ENCODE measurements at regions not wholly inside any gene's neighbourhood (a gene's known extent, or its start where the extent isn't known, plus 50 kb on each side); places are given as distances from the start of the nearest gene placed in this dataset.
A peak's percentile ranks its signal among the peaks of the same experiment; 100 is the strongest.

DNA sequence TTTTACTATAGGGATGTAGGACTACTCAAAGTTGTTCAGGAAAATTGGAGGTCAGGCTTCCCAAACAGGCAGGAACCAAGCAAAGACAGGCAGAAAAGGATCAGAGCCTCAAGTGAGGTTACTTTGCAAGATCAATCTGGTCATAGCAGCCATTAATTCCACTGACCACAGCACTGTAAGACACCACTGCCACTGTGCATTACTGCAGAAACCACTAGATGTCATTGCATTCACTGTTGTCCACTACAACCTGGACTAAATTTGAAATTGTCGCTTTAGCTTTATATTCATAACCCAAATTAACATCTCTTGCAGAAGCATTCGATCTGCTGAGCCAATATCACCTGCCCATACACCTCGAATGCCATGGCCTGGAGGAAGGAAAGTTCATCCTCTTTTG lies 126.9 kb upstream of the UFL1 start:
- H3K9ac ChIP-seq (ENCODE audit: low read depth in 1 of 2, low read length in 2 of 2): no peak overlapping the region
- WGBS: 51% methylated on average over 3 of the region's 3 CpGs
- H3K27me3 ChIP-seq (ENCODE audit: control insufficient read depth in 4 of 4, insufficient read depth in 4 of 4, low read length in 3 of 4): no peaks in the 10 kb centered on the region
- no peak overlapping the region for H3K27ac ChIP-seq (ENCODE audit: low read depth in 1 of 2, low read length in 2 of 2)
- no peaks in the 10 kb centered on the region for H3K36me3 ChIP-seq (ENCODE audit: control insufficient read depth in 4 of 4, insufficient read depth in 3 of 4, low read depth in 1 of 4, low read length in 3 of 4)
- H3K9me3 ChIP-seq (ENCODE audit: control insufficient read depth in 4 of 4, low read length in 3 of 4): peaks cover 0 to 2% (median 0%) of the 10 kb centered on the region in 4 donors
- no peak for DNase-seq (ENCODE audit: low spot score)
- no peak overlapping the region for H3K4me3 ChIP-seq (ENCODE audit: low read depth in 1 of 3, low read length in 3 of 3)
- TF ChIP-seq RAD21 (IDR thresholded peaks at IDR 0.05) (peak; percentile 27 to 48), NR2F2 (IDR thresholded peaks at IDR 0.05) (no peak)
- no peaks in the 10 kb centered on the region for H3K4me1 ChIP-seq (ENCODE audit: control insufficient read depth in 4 of 4, insufficient read depth in 4 of 4, low read length in 3 of 4)

DNA sequence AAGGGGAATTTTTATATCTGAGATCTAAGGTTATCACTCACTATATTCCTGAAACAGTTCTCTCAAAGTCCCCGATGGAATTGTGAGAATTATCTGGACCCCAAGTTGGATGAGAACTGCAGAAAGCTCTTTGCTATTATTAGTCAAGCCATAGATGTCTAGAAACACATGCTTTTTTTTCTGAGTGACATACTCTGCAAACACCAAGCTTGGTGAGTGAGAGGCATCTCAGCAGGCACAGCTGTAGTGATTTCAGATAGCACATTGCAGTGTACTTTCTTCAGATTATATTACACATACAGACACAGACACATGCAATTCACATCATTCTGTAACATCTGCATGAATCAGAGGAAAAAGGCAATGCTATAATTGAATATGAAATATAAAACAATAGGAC lies 111.1 kb upstream of the UFL1 start:
- no peaks in the 10 kb centered on the region for H3K27me3 ChIP-seq (ENCODE audit: control insufficient read depth in 4 of 4, insufficient read depth in 4 of 4, low read length in 3 of 4)
- no peaks in the 10 kb centered on the region for H3K36me3 ChIP-seq (ENCODE audit: control insufficient read depth in 4 of 4, insufficient read depth in 3 of 4, low read depth in 1 of 4, low read length in 3 of 4)
- H3K27ac ChIP-seq (ENCODE audit: low read depth in 1 of 2, low read length in 2 of 2): no peak overlapping the region
- H3K9me3 ChIP-seq (ENCODE audit: control insufficient read depth in 4 of 4, low read length in 3 of 4): no peaks in the 10 kb centered on the region
- no peak for DNase-seq (ENCODE audit: low spot score)
- TF ChIP-seq GABPA (IDR thresholded peaks at IDR 0.05 in 1 of 2, conservative IDR thresholded peaks at IDR 0.05 in 1 of 2): no peak
- TF ChIP-seq, protein P1, sequence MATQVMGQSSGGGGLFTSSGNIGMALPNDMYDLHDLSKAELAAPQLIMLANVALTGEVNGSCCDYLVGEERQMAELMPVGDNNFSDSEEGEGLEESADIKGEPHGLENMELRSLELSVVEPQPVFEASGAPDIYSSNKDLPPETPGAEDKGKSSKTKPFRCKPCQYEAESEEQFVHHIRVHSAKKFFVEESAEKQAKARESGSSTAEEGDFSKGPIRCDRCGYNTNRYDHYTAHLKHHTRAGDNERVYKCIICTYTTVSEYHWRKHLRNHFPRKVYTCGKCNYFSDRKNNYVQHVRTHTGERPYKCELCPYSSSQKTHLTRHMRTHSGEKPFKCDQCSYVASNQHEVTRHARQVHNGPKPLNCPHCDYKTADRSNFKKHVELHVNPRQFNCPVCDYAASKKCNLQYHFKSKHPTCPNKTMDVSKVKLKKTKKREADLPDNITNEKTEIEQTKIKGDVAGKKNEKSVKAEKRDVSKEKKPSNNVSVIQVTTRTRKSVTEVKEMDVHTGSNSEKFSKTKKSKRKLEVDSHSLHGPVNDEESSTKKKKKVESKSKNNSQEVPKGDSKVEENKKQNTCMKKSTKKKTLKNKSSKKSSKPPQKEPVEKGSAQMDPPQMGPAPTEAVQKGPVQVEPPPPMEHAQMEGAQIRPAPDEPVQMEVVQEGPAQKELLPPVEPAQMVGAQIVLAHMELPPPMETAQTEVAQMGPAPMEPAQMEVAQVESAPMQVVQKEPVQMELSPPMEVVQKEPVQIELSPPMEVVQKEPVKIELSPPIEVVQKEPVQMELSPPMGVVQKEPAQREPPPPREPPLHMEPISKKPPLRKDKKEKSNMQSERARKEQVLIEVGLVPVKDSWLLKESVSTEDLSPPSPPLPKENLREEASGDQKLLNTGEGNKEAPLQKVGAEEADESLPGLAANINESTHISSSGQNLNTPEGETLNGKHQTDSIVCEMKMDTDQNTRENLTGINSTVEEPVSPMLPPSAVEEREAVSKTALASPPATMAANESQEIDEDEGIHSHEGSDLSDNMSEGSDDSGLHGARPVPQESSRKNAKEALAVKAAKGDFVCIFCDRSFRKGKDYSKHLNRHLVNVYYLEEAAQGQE (IDR thresholded peaks at IDR 0.05): no peak
- no peak for TF ChIP-seq HNF4A (conservative IDR thresholded peaks at IDR 0.05)
- TF ChIP-seq, protein P2, sequence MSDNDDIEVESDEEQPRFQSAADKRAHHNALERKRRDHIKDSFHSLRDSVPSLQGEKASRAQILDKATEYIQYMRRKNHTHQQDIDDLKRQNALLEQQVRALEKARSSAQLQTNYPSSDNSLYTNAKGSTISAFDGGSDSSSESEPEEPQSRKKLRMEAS (IDR thresholded peaks at IDR 0.05): no peak
- no peak for TF ChIP-seq YY1 (IDR thresholded peaks at IDR 0.05)
- no peak for TF ChIP-seq FOXA2 (IDR thresholded peaks at IDR 0.05)
- TF ChIP-seq HNF4G (IDR thresholded peaks at IDR 0.05): no peak
- TF ChIP-seq SP1 (IDR thresholded peaks at IDR 0.05): no peak
- no peak for TF ChIP-seq RAD21 (IDR thresholded peaks at IDR 0.05)
- TF ChIP-seq, protein P3, sequence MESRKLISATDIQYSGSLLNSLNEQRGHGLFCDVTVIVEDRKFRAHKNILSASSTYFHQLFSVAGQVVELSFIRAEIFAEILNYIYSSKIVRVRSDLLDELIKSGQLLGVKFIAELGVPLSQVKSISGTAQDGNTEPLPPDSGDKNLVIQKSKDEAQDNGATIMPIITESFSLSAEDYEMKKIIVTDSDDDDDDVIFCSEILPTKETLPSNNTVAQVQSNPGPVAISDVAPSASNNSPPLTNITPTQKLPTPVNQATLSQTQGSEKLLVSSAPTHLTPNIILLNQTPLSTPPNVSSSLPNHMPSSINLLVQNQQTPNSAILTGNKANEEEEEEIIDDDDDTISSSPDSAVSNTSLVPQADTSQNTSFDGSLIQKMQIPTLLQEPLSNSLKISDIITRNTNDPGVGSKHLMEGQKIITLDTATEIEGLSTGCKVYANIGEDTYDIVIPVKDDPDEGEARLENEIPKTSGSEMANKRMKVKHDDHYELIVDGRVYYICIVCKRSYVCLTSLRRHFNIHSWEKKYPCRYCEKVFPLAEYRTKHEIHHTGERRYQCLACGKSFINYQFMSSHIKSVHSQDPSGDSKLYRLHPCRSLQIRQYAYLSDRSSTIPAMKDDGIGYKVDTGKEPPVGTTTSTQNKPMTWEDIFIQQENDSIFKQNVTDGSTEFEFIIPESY (IDR thresholded peaks at IDR 0.05): no peak
- no peak for TF ChIP-seq TAF1 (conservative IDR thresholded peaks at IDR 0.05)
- no peak for TF ChIP-seq RXRA (IDR thresholded peaks at IDR 0.05)
- TF ChIP-seq FOXA1 (IDR thresholded peaks at IDR 0.05): no peak
- TF ChIP-seq EGR1 (IDR thresholded peaks at IDR 0.05; ENCODE audit: low read depth in 2 of 2): no peak
- TF ChIP-seq JUND (IDR thresholded peaks at IDR 0.05): no peak
- TF ChIP-seq NR2F2 (IDR thresholded peaks at IDR 0.05): no peak
- TF ChIP-seq, protein P4, sequence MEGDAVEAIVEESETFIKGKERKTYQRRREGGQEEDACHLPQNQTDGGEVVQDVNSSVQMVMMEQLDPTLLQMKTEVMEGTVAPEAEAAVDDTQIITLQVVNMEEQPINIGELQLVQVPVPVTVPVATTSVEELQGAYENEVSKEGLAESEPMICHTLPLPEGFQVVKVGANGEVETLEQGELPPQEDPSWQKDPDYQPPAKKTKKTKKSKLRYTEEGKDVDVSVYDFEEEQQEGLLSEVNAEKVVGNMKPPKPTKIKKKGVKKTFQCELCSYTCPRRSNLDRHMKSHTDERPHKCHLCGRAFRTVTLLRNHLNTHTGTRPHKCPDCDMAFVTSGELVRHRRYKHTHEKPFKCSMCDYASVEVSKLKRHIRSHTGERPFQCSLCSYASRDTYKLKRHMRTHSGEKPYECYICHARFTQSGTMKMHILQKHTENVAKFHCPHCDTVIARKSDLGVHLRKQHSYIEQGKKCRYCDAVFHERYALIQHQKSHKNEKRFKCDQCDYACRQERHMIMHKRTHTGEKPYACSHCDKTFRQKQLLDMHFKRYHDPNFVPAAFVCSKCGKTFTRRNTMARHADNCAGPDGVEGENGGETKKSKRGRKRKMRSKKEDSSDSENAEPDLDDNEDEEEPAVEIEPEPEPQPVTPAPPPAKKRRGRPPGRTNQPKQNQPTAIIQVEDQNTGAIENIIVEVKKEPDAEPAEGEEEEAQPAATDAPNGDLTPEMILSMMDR (IDR thresholded peaks at IDR 0.05; ENCODE audit: low read depth, low read length, missing input control): no peak
- WGBS: 82% methylated on average over 1 of the region's 1 CpG
- H3K4me1 ChIP-seq (ENCODE audit: control insufficient read depth in 4 of 4, insufficient read depth in 4 of 4, low read length in 3 of 4): no peaks in the 10 kb centered on the region
- no peak overlapping the region for H3K9ac ChIP-seq (ENCODE audit: low read depth in 1 of 2, low read length in 2 of 2)
- no peak overlapping the region for H3K4me3 ChIP-seq (ENCODE audit: low read depth in 1 of 3, low read length in 3 of 3)
